Neural cell (in vitro differentiated cells): ENCODE measurements at regions not wholly inside any gene's neighbourhood (a gene's known extent, or its start where the extent isn't known, plus 50 kb on each side); places are given as distances from the start of the nearest gene placed in this dataset.
"Not testable (repeated sequence)": the region's sequence is repeated elsewhere in the genome, so short reads cannot be mapped to it uniquely, and the experiment has no call there.

Experiments
- EP300 ChIP-seq: fragments of 450-650 bp; conservative IDR thresholded peaks from 2 replicates; pipeline ENCODE4 v1.6.1; 2014; ENCODE audit warnings: antibody characterized with exemption, mild to moderate bottlenecking, moderate library complexity; ENCODE audit not compliant: poor library complexity, severe bottlenecking
- EZH2 ChIP-seq: fragments of 200-600, 300-800 bp; shearing (Covaris generic), sonication (generic); IDR thresholded peaks from 2 replicates; pipeline ENCODE4 v1.6.1; 2014; ENCODE audit warnings: antibody characterized with exemption, low read length, borderline replicate concordance, mild to moderate bottlenecking; ENCODE audit not compliant: insufficient read depth, poor library complexity, severe bottlenecking
- POLR2AphosphoS5 ChIP-seq: IDR thresholded peaks from 2 replicates; pipeline ENCODE4 v1.6.1; 2012
- RAD21 ChIP-seq: fragments of 450-650 bp; conservative IDR thresholded peaks from 2 replicates; pipeline ENCODE4 v1.6.1; 2014; ENCODE audit warnings: antibody characterized with exemption, mild to moderate bottlenecking, moderate library complexity
- SMC3 ChIP-seq: fragments of 450-650 bp; conservative IDR thresholded peaks from 2 replicates; pipeline ENCODE4 v1.6.1; 2014; ENCODE audit warnings: antibody characterized with exemption, mild to moderate bottlenecking, moderate library complexity; ENCODE audit not compliant: poor library complexity
- TAF1 ChIP-seq: IDR thresholded peaks from 2 replicates; pipeline ENCODE4 v1.6.1; 2012; ENCODE audit warnings: low read depth
- TF ChIP-seq, protein P1 (sequence below): fragments of 450-650 bp; IDR thresholded peaks from 2 replicates; pipeline ENCODE4 v1.5.1; 2014; ENCODE audit warnings: antibody characterized with exemption, mild to moderate bottlenecking, moderate library complexity; ENCODE audit not compliant: poor library complexity, severe bottlenecking
- TF ChIP-seq, protein P2 (sequence below): IDR thresholded peaks from 2 replicates; pipeline ENCODE4 v1.6.1; 2012; ENCODE audit warnings: borderline replicate concordance

DNA sequence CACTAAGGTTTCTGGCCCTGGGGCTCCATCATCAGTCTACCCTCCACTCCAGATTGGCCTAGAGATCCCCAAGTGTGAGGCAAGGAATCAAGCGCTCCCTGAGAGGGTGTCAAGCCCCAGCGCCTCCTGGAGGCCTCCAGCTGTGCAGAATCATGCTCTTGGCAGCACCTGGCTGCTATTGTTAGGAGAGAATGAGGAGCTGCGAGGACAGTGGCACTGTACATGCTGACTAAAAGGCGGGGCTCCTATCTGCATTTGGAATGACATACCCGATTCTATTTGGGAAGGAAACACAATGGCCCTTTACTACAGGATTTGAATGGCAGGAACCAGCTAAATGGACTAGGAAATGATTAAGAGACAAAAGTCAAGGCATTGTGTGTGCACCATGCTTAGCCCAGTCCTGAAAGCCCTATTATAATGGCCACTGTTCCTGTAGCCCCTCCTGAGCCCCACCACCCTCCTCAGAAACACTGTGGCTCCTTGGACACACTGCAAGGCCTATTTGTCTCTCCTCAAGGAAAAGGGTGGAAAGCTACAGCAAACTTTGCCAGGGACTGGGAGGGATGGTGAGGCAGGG, 106.1 kb downstream of the KBTBD2 start:
- TF ChIP-seq, protein P1, sequence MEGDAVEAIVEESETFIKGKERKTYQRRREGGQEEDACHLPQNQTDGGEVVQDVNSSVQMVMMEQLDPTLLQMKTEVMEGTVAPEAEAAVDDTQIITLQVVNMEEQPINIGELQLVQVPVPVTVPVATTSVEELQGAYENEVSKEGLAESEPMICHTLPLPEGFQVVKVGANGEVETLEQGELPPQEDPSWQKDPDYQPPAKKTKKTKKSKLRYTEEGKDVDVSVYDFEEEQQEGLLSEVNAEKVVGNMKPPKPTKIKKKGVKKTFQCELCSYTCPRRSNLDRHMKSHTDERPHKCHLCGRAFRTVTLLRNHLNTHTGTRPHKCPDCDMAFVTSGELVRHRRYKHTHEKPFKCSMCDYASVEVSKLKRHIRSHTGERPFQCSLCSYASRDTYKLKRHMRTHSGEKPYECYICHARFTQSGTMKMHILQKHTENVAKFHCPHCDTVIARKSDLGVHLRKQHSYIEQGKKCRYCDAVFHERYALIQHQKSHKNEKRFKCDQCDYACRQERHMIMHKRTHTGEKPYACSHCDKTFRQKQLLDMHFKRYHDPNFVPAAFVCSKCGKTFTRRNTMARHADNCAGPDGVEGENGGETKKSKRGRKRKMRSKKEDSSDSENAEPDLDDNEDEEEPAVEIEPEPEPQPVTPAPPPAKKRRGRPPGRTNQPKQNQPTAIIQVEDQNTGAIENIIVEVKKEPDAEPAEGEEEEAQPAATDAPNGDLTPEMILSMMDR: not testable (repeated sequence)
- TF ChIP-seq POLR2AphosphoS5, TAF1, EP300, EZH2, RAD21, SMC3: not testable (repeated sequence)
- TF ChIP-seq, protein P2, sequence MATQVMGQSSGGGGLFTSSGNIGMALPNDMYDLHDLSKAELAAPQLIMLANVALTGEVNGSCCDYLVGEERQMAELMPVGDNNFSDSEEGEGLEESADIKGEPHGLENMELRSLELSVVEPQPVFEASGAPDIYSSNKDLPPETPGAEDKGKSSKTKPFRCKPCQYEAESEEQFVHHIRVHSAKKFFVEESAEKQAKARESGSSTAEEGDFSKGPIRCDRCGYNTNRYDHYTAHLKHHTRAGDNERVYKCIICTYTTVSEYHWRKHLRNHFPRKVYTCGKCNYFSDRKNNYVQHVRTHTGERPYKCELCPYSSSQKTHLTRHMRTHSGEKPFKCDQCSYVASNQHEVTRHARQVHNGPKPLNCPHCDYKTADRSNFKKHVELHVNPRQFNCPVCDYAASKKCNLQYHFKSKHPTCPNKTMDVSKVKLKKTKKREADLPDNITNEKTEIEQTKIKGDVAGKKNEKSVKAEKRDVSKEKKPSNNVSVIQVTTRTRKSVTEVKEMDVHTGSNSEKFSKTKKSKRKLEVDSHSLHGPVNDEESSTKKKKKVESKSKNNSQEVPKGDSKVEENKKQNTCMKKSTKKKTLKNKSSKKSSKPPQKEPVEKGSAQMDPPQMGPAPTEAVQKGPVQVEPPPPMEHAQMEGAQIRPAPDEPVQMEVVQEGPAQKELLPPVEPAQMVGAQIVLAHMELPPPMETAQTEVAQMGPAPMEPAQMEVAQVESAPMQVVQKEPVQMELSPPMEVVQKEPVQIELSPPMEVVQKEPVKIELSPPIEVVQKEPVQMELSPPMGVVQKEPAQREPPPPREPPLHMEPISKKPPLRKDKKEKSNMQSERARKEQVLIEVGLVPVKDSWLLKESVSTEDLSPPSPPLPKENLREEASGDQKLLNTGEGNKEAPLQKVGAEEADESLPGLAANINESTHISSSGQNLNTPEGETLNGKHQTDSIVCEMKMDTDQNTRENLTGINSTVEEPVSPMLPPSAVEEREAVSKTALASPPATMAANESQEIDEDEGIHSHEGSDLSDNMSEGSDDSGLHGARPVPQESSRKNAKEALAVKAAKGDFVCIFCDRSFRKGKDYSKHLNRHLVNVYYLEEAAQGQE: not testable (repeated sequence)
